Fibroblast of lung (primary cell): ENCODE measurements at regions not wholly inside any gene's neighbourhood (a gene's known extent, or its start where the extent isn't known, plus 50 kb on each side); places are given as distances from the start of the nearest gene placed in this dataset.

ENCODE experiments used
- EZH2 ChIP-seq: IDR thresholded peaks from 2 replicates; pipeline ENCODE4 v1.5.1; 2012; ENCODE audit warnings: low read length, control low read depth, mild to moderate bottlenecking; ENCODE audit errors: missing control alignments
- TF ChIP-seq, protein P1 (sequence below), 2 donors: IDR thresholded peaks in 1 of 2; conservative IDR thresholded peaks in 1 of 2; 1 replicate in 1 of 2; 2 replicates in 1 of 2; pipeline ENCODE4 v1.5.1; 2011 to 2012; ENCODE audit warnings: low read length in 2 of 2, control low read depth in 1 of 2, inconsistent platforms in 1 of 2, low read depth in 1 of 2, mild to moderate bottlenecking in 1 of 2

DNA sequence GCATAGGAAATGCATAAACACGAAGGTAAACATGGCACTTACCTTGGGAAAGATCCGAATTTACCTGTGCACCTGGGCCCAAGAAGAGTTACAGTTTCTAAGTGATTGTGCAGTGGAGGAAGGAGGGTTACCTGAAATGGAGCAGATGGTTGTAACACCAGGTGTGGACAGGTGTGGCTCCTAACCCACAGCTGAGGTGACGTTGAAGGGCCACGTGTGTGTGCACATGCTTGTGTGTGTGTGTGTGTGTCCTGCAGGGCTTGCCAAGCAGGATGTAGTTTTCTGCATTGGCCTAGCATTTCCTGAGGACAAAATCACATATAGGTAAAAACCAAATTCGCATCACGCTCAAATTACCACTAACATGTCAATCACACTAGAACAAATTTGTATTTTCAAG is 240.8 kb downstream of the ANKRD60 start:
- no peak for TF ChIP-seq EZH2
- TF ChIP-seq, protein P1, sequence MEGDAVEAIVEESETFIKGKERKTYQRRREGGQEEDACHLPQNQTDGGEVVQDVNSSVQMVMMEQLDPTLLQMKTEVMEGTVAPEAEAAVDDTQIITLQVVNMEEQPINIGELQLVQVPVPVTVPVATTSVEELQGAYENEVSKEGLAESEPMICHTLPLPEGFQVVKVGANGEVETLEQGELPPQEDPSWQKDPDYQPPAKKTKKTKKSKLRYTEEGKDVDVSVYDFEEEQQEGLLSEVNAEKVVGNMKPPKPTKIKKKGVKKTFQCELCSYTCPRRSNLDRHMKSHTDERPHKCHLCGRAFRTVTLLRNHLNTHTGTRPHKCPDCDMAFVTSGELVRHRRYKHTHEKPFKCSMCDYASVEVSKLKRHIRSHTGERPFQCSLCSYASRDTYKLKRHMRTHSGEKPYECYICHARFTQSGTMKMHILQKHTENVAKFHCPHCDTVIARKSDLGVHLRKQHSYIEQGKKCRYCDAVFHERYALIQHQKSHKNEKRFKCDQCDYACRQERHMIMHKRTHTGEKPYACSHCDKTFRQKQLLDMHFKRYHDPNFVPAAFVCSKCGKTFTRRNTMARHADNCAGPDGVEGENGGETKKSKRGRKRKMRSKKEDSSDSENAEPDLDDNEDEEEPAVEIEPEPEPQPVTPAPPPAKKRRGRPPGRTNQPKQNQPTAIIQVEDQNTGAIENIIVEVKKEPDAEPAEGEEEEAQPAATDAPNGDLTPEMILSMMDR (conservative IDR thresholded peaks at IDR 0.05 in 1 of 2, IDR thresholded peaks at IDR 0.05 in 1 of 2; ENCODE audit: low read depth in 1 of 2, low read length in 2 of 2): no peak
